ENCODE measurements at regions not wholly inside any gene's neighbourhood (a gene's known extent, or its start where the extent isn't known, plus 50 kb on each side); places are given as distances from the start of the nearest gene placed in this dataset.

GRCh38 chr21:24994717-24995116 is 612.6 kb downstream of the MRPL39 start:
- no peak overlapping the region for H3K4me3 ChIP-seq (ENCODE audit: control insufficient read depth, low read depth, low read length)
- DNase-seq (ENCODE audit: low read depth), result no peak
- no peak for TF ChIP-seq CTCF (IDR thresholded peaks at IDR 0.05; ENCODE audit: control insufficient read depth, insufficient read depth, low read depth, low read length, missing control alignments)

- no peak for TF ChIP-seq CTCF (IDR thresholded peaks at IDR 0.05; ENCODE audit: control insufficient read depth, insufficient read depth, low read depth, low read length, missing control alignments)
- DNase-seq (ENCODE audit: low read depth), result no peak
- no peak overlapping the region for H3K4me3 ChIP-seq (ENCODE audit: control insufficient read depth, low read depth, low read length)
These were observed 617.8 kb downstream of the MRPL39 start for GRCh38 chr21:24989516-24989915.

GRCh38 chr21:24988941-24989340 is 618.3 kb downstream of the MRPL39 start:
- no peak for DNase-seq (ENCODE audit: low read depth)
- no peak for TF ChIP-seq CTCF (IDR thresholded peaks at IDR 0.05; ENCODE audit: control insufficient read depth, insufficient read depth, low read depth, low read length, missing control alignments)
- H3K4me3 ChIP-seq (ENCODE audit: control insufficient read depth, low read depth, low read length), result no peak overlapping the region

- no peak for TF ChIP-seq CTCF (IDR thresholded peaks at IDR 0.05; ENCODE audit: control insufficient read depth, insufficient read depth, low read depth, low read length, missing control alignments)
- DNase-seq (ENCODE audit: low read depth), result no peak
- no peak overlapping the region for H3K4me3 ChIP-seq (ENCODE audit: control insufficient read depth, low read depth, low read length)
These were observed 631.0 kb downstream of the MRPL39 start for GRCh38 chr21:24976238-24976637.

GRCh38 chr21:24969068-24969467 is 638.2 kb downstream of the MRPL39 start:
- DNase-seq (ENCODE audit: low read depth), result no peak
- H3K4me3 ChIP-seq (ENCODE audit: control insufficient read depth, low read depth, low read length), result no peak overlapping the region
- TF ChIP-seq CTCF (IDR thresholded peaks at IDR 0.05; ENCODE audit: control insufficient read depth, insufficient read depth, low read depth, low read length, missing control alignments), result no peak

GRCh38 chr21:24955275-24955961 is 651.9 kb downstream of the MRPL39 start:
- no peak for TF ChIP-seq CTCF (IDR thresholded peaks at IDR 0.05; ENCODE audit: control insufficient read depth, insufficient read depth, low read depth, low read length, missing control alignments)
- H3K4me3 ChIP-seq (ENCODE audit: control insufficient read depth, low read depth, low read length), result no peak overlapping the region
- DNase-seq (ENCODE audit: low read depth), result no peak

Measured in AG09309 (cell line).